ENCODE measurements at regions not wholly inside any gene's neighbourhood (a gene's known extent, or its start where the extent isn't known, plus 50 kb on each side); places are given as distances from the start of the nearest gene placed in this dataset.

DNA sequence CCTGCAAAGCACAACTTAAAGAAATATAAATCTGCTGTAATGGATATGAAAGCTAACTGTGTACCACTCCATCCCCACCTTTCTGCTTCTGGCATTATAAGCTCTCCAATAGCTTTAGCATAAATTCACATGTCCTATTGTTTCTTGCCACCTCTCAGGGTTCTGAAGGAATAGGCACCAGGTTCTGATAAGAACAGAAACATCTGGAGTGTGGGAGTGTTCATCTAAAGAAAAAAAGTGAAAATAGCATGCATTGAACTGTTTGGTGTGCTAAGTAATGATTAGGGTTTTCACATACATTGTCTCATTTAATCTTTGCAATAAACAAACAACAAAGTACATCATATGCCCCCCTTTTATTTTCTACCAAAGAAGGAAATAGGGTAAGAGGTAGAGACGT lies 72.3 kb downstream of the FAM76B start:
- DNase-seq = no peak

DNA sequence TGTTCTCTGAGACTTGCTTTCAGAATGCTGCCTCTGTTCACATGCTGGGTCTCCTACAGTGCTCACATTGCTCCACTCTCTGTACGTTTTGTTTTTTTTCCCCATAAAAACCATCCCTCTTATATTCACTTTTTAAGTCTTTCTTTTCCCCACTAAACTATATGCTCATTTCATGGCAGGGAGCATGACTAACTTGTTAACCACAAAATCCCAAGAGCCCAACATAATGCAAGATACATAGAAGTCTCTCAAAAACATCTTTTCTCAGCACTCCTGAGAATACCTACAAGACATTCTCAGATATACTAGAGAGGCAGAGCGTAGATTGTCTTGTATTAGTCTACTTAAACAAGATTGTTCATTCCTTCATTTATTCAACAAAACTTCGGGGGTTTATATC lies 73.3 kb downstream of the FAM76B start:
- no peak for DNase-seq

DNA sequence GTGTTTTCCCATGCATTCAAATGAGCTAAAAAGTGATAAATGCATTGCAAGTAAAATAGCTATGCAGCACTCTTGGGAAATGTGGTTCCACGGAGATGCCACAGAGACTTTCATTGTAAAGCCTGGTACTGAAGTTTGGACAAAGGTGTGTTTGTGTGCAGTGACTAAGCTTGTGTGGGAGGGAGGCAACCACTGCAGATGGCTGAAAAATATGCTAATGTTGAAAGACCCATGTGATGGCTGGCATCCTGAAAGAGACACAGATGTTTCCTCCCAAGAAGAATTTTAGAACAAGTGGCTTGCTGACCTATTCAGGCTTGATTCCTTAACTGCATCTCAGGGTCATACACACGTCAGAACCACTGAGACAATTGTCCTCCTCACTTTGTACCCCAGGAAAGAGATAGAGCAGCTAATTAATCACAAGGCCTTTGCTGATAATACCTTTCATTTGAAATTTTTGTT lies 73.8 kb downstream of the FAM76B start:
- peak in 16 of 56 donors; percentile 7 to 57 (median 31) for DNase-seq

DNA sequence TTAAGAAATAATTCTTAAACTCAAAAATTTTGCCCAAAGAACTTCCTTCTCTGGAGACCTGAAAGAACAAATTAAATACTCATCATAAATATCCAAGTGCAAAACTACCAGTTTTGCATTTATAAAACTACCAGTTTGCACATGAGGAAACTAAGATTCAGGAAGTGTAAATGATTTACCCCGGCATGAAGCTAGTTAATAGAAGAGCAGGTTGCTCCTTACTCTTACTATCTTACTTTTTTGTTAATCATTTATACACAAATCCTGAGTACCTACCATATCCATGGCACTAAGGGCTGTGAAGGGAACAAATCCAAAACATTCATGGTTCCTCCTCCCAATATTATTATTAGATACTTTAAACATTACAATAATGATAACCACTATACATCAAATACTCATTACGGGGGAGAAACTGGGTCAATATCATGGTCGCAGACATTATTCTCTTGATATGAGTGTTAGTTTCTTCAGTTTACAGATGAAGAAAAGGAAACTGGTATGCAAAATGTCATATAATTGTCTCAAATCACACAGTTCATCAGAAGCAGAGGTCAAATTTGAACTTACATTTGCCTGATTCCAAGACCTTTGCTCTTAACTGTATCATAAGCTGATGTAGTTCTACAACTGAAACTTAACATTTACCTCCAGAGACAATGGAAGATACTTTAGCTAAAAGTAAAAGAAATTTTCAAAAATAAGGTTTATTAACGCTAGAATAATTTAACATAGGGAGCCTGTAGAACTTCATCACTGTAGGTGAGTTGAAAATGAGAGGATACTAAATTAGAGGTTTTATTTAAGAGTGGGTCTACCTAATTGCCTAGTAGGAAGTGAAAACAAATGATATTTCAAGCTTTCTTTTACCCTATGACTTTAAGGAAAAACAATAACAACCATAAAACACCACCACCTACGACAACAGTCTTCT lies 74.5 kb downstream of the FAM76B start:
- no peak for DNase-seq

DNA sequence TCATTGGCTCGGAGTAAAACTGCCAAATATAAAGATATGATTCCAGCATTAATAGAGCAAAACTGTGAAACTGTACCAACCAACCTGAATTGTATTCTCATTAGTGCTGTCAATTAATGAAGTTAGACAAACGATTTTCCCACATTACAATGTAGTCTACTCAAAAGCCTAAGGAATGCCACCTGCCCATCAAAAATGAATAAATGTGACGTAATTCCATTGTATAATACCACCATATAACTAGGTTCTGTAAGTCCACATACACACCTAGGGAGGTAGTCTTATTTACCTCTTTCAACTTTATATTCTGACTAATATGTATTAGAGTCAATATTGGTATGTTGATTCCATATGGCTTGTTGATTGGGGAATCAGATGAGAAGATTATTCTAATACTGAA lies 76.2 kb downstream of the FAM76B start:
- no peak for DNase-seq

DNA sequence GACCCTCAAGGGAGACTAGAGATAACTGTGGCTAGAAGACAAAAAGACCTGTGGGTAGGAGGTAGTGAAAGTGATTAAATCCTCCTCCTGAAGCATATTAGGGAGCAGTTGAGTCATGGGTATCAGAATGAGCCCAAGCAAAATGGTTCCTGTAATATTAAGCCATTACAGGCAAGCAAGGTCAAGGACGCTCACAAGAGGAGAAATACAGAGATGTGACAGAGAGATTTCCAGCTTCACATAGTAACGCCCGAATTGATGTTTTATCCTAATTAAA lies 77.7 kb downstream of the FAM76B start:
- DNase-seq = no peak

DNA sequence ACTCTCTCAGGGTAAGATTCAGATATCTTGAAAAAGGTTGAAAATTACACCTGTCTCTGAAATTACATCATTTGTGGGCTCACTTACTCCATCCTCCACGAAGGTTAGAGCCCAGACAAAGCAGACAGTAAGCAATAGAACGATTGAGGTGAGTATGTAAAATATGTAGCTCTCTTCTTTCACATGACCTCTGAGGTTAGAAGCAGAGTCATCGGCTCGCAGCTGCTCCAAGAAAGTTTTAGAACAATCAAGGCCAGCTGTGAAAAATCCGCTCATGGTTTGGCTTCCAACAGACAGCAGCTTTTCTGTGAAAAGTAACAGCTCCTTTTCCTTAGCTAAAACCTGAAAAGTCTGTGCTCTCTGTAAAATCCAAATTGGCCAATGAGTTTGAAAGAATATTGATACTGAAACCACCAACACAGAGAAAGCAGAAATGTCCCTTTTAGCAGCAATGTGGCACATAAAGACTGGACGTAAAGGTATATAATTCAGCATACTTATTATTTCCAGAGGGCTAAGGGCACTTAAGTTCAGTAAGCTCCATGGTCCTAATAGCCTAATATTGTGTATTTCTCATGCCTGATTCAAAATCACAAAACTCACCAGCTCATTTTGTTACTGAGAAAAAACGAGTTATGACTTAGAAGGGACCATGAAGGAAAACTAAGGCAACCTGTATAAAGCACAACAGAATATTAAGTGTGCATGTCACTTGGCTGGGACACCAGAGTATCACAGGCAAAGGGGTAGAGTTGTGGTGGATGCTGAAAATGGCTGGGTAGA lies 78.2 kb downstream of the FAM76B start:
- no peak for DNase-seq

DNA sequence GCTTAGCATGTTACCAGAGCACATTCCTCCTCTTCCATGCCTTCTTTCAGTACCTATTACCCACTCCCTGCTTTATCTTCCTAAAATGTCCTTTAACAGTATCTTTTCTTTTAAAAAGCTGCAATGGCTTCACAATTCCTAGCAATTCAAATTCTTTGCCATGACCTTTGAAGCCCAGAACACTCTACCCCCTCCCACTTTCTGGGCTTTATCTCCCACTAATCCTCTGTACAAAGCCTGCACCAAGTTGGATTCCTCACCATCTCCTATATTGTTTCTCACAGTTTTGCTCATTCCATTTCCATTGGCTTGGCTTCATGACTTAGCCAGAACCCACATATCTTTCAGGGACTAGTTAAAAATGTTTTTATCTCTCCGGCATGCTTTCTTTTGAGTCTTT lies 80.9 kb downstream of the FAM76B start:
- DNase-seq = no peak

DNA sequence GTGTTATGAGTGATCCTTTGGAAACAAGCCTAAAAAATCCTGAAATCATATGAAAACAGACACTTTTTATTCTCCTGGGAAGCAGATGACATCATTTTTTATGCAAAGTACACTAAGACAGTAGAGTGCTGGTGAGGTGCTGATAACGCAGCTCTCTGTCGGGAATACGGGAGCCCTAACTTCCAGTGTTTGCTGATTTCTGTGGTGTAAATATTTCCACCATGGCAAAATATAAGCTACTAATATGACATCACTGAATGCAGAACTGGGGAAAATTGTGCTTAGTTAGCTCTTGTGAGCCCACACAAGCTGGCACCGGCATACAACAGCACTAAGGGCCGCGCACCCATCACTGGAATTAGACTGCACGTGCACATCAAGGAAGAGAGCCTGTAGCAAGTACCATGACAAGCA lies 82.6 kb downstream of the FAM76B start:
- DNase-seq = no peak

DNA sequence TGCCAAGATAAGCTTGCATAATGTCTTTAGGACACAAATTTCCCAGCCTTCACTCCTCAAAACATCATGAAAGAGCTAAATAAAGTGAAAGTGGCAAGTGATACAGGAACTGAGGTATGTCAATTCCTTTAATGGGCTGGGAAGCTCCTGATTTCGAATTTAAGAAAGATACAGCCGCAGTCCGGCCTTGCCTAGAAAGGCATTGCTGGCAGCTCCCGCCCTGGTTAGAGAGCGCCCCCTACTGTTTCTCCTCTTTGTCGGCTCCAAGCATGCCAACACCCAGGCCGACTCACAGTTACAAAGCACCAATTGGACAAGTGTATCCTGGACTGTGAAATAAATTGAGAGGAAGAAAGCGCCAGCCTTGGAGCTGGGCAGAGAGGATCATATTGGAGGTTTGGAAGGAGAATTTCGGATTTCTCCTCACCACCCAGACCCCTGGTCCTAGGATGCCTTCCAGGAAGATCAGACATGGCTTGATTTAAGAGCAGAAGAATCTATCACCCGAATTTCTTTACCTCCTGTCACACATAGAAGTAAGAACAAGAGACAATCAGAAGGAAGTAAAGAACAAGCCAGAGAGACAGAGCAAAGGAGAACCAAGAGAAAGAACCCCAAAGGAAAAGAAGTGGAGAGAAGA lies 84.0 kb downstream of the FAM76B start:
- DNase-seq = peak in 54 of 56 donors; percentile 22 to 93 (median 72)

DNA sequence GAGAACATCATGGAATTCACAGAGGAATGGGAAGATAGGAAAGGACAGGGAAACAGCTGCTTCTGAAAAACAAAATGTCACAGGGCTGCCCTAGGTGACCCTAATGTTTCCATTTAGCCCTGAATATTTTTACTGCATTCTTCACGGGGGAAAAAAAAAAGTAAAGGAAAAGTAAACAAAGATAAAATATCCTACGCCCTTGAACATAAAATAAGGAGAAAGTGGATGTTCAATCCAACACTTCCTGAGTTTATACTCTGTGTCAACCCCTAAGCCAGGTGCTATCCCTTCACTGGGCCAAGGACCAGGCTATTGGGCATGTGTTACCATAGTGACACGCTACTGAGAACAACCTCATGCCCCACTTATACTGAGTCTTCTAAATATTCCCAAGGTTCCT lies 84.7 kb downstream of the FAM76B start:
- DNase-seq = no peak

DNA sequence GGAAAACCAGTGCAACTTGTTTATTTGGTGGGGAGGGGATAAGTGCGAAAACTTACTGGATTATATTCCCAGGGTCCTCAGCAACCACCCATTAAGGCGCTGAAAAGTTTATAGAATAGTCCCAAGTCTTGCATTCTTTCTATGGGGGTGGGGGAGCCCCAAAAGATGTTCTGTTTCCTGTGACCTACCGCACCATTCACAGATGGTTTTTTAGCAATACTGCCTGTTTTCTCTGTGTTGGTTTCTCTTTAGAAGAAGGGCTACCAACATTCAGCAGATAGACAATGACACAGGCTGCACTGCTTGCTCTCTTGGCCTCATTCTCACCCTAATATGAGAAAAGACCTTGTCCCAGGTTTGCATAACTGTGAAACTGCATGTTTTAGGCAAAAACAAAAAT lies 86.5 kb downstream of the FAM76B start:
- no peak for DNase-seq

DNA sequence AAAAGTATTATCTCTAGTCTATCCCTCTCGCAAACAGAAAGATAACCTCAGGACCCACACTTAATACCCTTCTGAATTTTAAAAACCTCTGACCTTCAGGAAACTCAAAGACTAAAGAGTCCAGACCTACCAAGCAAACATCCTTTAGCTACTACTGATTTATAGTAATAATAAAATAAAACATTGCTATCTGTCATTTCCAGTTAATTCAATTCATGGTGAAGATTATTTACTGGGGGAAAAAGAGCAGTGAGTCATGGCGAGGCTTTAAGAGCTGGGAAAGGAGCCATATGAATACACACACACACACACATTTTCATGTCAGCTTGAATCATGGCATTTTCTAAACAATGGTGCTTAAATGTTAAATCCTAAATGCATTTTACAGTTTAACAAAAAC lies 87.1 kb downstream of the FAM76B start:
- peak in 1 of 56 donors; percentile 1 for DNase-seq

DNA sequence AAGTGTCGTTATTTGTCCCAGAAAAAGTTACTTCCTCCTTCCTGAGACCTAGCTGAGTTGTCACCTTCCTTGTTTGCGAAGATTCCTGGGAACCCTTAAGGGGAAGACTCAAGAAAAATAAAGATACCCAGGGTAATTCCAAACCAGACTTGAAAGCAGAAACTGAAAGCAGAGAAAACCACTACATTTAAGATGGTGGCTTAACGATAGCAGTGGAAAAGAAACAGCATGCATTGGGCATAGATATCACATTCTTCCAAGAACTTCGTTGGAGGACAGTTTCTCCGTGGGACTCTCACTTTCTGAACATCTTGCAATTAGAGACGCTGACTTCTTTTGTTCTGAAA lies 89.1 kb downstream of the FAM76B start:
- DNase-seq = no peak

DNA sequence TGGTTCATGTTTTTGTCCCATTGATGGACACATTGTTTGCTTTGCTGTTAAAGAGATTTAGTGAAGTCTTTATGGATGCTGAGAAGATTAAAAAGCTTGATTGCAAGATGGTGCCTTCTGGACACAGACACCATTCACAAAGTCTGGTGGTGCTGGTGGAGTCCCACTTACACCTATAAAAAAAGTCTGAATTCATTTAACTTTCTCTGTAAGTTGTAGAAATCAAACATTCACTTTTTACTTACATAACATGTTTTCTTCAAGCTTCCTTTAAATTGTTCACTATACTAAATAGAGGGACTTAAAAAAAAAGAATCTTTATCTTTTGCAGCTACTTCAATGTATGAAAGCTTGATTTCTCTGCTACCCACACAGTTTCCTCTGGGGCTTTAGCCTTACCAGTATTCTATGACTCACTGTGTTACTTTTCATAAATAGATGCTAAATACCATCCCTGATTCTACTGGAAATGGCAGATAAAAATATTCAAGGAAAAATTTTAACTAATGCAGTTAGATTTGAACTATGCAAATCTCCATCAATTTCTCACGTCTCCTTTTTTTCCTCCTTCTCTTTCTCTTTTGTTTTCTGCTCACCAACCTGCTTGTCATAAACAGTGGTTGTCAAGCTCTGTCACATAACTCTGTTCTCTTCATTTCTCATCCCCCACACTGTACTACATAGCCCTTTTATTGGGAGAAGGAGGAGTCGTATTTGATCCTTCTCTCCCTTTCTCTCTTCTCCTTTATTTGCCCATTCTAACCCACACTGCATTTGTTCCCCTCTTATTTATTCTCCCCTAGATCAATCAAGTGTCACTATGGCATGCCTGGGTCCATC lies 89.7 kb downstream of the FAM76B start:
- DNase-seq = no peak

DNA sequence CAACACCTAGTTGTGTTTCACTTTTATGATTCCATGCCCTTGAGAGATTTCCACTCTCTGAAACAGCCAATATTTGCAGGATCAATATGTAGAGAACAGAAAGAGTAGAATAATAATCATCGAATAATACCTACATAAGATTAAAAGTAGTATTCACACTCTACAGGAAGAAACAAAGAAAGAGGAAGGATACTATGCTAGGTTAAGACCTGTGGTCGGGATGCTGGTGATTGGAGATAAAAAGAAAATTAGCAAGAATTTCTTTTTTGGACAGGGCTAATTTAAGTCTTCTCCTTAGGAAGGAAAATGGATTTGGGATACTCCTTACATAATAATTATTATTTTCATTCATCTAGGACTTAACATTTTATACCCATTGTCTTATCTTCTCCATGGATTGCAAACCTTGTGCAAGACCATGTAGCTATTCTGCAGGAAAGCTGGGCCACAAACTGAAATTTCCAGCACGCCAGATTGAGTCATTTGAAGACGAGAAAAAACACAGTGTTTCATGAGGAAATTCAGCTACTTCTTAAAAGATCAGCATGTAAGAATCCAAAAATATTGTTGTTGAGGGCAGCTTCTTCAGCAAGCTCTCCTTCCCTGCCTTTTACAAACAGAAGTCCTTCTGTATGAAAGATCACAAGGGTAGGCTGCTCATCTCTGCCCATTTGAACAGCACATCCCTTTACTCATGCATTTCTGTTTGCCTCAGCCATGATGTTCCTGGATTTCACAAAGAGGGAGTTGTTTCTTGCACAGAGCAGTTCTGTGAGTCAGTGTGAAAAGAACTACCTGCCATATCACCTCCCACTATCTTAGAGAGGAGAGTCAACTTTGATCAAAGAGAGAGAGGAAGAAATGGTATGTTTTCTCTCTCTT lies 90.7 kb downstream of the FAM76B start:
- peak in 4 of 56 donors; percentile 5 to 52 (median 18) for DNase-seq

DNA sequence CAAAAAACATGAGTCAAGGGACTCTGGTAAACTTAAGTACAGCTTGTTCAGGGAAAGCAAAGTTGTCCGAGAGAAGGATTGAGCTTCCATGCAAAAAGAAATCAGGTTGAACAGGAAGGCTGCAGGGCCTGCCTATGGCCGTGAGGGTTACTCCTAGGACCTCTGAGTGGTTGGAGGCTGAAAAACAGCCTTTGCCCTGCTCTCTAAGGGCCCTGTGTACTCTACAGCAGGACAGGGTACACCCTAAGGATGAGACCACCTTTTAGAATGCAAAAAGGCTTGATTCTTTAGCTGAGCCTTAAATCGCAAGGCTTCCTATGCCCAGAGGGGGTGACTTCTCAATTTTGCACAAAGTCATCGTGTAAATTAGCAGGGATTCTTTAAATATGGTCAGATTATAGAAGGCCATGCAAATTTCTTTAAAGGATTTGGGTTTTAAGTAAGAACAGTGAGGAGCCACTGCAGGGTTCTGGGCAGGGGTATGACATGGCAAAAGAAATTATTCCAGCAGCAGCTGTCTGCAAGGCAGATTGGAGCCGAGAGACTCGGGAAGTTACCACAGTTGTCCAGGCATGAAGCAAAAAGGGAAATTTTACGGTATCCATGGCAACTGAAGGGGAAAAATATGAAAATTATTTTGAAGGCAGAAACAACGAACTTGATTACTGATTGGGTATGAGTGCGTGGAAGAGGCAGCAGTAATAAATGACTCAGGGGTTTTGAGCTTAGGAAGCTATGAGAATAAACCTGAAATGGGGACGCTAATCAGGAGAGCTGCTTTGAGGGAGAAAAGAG lies 91.8 kb downstream of the FAM76B start:
- DNase-seq = peak in 4 of 56 donors; percentile 8 to 20 (median 17)

DNA sequence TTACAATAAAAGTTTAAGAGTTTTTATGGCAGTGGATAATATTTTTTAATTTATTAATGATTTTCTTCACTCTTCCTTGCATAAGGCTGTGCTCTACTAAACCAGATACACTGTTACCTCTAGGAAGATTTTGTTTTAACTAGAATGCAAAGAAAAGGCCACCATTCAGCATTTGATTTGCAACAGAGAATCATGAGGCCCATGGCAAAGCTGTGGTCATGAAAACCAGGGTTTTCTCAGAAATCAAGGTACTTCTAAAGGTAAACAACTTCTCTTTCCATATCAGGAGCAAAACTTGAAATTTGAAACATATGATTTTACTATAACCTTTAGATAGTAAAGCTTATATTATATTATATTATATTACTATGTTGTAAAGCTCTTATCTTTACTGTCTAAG lies 94.4 kb downstream of the FAM76B start:
- no peak for DNase-seq

DNA sequence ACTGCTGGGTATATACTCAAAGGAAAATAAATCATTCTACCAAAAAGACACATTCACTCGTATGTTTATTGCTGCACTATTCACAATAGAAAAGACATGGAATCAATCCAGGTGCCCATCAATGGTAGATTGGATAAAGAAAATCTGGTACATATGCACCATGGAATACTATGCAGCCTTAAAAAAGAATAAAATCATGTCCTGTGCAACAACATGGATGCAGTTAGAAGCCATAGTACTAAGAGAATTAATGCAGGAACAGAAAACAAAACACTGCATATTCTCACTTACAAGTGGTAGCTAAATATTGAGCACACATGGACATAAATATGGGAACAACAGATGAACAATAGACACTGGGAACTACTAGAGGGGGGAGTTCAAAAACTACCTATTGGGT lies 96.3 kb downstream of the FAM76B start:
- no peak for DNase-seq

All from amygdala (tissue), 56 donors.